DMS114 treated with DMSO at 0.1 percent for 48 hours (cell line): ENCODE measurements at regions not wholly inside any gene's neighbourhood (a gene's known extent, or its start where the extent isn't known, plus 50 kb on each side); places are given as distances from the start of the nearest gene placed in this dataset.
"Not testable (repeated sequence)": the region's sequence is repeated elsewhere in the genome, so short reads cannot be mapped to it uniquely, and the experiment has no call there.

Experiments
- DNase-seq: peaks from one replicate; lab custom pipeline; 2025; ENCODE audit not compliant: unreplicated experiment; lab: John Stamatoyannopoulos, UW

DNA sequence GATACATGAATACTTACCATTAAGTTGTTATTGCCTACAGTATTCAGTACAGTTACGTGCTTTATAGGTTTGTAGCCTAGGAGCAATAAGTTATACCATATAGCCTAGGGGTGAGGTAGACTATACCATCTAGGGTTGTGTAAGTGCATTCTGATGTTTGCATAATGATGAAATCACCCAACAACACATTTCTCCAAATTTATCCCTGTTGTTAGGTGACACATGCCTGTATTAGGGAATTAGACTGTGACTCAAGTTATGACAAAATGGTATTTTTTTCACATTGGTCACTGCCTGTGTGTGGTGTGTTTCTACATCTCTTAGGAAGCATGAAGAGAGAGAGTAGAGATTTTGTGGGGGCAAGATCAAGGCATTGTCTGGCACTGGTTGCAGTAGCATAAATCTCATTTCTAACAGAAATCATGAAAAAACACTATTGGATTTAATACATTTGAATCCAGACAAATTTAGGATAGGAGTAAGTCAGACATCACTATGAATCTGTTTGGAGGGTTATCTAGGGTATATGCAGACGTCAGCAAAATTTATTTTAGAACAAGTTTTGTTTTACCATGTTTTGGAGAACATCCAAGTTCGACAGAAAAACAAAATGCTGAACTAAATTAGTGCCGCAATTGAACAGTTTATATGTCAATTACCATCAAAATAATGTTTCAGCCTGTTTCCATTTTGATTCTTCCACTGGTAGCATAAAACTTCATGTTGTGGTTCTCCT, 332.1 kb downstream of the LMO7 start:
- no peak for DNase-seq

DNA sequence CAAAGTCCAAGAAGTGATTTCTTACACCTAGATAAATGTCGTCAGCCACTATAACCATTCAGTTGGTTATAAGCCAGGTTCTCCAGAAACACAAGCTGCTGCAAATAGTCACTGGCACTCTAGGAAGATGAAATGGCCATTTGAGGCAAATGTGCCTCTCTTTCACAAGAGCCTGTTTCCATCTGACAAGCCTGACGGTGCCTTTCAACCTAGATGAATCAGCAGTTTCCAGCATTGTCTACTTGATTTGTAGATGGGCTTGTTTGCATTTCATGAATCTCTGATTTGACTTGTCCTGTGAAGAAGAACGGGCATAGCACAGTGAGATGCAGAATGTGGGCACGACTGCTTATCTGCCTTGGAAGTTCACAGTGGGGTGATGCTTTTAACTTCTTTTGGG, 327.2 kb downstream of the LMO7 start:
- no peak for DNase-seq

DNA sequence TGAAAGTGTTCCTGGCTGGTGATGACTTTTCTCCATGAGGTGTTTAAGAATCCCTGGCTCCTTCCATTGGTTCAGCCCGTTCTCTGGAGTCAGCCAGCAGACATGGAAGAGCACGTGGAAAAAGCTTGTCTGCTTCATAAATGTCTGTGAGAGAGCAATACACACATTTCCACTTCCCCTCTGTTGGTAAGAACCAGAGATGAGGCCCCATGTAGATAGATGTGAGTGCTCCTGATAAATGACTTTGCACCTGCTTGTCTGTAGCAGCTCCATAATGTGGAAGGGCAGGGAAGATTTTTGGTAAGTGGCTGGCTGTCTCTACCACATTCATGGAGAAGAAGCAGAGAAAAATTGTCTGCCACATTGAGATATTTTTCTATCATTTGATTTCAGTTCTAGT, 325.8 kb downstream of the LMO7 start:
- DNase-seq: no peak

DNA sequence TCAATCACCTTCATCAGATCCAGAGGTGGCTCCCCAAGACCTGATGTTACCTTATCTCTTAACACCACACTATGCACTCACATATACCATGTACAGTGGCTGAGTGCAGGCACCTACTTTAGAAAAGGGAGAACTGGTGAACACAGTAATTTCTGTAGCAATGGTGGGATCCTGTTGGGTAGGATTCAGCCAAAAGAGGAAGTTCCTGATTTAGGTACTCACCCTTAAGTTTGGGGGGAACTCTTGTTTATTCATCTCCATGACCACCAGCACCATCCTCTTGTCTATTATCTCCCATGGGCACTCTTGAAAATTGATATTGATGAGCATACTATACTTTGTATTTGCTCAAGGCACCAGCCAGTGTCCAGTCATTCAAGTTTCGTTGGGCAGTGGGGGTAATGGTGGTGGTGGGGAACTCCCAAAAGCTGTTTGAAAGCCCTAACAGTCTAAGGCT, 324.4 kb downstream of the LMO7 start:
- DNase-seq: no peak

DNA sequence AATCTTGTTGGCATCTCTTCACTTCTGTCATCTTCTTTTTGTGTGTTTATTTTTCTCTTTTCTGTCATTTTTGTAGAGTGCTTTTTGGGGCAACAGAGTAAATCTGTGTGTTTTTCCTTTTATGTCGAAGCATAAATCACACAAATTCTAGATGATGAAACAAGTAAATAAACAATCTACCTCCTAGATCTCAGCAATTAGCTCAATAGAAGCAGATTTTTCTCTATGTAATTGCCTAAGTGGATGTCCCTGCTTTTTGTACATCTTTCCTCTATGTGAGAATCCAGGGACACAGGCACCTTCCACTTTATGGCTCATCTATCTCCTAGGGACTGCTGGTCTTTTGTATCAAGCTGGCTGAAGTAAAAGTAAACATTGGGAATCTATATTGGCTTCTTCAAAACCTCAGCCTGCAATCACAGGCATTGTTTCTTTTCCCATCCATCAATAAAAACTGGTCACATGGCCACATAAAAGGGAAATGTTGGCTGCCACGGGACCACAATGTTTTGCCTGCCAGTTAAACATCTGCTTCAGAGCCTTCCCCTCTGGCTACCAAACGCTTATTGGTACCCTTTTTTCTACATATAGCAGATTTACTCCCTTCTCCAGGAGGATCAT, 323.8 kb downstream of the LMO7 start:
- no peak for DNase-seq

DNA sequence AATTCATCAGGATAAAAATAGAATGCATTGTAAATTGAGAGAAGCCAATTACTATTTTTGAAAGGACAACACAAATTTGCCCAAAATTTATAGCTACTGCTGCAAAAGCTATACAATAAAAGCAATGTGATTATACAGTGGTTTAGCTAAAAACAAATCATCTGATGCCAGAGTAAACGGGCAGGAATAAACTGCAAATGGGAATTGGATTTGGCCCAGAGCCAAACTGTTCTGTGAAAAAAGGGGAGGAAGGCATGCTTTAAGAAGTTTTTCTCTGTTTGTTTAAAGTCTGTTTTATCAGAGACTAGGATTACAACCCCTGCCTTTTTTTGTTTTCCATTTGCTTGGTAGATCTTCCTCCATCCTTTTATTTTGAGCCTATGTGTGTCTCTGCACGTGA, 317.5 kb downstream of the LMO7 start:
- not testable (repeated sequence) for DNase-seq

DNA sequence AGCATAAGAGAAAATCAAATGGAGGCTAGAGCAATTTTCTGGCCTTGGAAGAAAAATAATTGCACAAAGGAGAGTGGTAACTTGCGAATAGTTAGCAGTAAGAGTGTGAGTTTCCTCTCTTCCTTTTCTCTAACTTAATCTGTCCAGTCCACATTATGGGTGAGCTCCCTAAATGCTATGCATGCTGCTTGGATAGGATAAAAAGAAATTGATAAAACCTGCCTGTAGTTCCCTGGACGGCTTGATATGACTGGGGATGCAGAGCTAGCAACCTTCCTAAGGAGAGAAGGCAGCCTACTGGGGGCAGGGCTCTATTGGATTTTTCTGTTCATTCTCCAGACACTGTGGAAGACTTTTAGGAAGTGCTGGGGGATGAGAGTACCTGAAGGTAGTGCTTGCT, 311.3 kb downstream of the LMO7 start:
- no peak for DNase-seq

DNA sequence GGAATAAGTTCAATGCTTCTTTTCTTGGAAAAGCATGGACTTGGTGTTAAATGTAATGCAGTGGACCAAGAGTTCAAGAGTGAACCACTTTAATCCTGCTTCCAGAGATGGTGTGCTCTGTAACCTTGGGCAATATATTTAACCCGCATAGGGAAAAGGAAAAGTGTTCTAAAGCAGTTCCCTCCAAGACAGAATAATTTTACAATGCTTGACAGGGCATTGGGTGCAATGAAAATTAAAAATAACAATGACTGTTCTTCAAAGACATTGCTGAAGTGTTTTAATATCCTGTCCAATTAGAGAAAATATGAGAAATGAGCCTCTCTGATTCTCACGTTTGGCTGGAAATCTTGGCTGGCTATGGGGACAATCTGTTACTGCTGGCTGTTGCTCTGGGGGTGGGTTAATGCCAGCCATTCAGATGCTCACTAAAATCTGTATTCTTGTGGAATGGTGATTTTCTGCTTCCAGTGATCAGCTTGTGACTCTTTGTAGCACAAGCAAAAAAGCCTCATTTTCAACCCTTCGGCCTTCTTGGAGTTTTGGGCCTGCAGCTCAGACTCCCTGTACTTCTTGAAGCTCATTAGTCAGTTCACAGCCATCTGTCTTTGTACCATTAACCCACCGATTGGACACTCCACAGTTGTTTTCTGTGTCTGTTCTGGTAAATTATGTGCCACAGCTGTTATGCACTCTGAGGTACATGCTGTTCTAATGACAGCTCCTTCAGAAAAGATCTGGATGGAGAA, 310.6 kb downstream of the LMO7 start:
- no peak for DNase-seq

DNA sequence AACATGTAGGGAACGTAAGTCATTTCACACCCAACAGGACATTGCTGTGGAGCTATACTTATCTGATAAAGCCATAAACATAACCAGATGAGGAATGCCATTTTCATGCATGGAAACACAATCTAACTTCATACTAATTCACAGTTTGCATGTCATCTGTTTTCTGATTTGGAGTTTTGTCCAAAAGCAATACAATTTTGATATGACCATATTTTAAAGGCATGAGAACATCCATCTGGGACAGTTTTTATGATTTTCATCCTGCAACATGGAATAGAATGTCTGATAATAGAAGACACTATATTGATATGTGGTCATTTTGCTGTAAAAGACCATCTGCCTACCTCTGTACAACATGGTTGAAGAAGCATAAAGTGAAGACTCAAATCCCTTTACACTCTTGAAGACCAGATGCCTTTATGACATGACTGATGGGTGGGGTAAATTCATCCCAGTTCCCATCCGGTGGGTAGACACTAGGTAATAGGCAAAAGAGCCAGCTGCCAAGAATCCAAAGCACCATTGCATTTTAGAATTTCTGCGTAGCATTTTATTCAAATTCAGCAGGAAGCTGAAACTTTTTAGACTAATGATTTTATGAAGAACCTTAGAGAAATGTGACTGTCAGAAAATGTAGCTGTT, 309.8 kb downstream of the LMO7 start:
- no peak for DNase-seq

DNA sequence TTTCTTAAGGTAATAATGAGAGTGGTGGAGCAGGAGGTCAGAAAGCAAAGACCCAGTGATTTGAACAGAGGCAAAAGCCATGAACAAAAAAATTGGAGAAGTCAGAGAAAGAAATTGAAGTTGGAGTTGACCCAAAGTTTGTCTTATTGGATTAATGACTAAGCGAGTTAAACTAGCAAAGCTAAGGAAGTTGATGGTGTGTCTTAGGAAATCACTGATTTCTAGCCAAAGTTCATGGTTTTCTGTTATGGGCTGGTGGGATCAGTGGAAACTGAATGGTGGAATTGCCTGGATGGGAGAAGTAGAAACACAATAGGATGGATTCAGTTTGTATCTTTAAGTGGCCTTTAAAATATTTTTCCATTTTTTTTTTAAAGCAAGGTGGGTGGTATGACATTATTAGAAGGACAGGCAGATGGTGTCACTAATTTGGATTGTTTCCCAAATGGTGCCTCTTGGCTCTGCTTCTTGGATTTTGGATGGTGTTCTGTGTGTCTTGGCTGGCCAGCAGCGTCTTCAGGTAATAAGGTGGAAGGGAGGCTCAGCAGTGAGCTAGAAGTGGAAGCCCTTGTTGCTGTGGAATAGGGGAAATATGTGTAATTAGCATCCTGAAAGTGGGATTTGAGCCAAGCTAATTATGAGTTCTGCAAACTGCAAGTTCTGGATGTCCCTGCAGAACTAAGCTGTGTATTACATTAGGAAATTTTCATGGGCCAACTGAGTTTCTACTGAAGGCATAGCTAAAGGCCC, 302.9 kb downstream of the LMO7 start:
- DNase-seq: no peak

DNA sequence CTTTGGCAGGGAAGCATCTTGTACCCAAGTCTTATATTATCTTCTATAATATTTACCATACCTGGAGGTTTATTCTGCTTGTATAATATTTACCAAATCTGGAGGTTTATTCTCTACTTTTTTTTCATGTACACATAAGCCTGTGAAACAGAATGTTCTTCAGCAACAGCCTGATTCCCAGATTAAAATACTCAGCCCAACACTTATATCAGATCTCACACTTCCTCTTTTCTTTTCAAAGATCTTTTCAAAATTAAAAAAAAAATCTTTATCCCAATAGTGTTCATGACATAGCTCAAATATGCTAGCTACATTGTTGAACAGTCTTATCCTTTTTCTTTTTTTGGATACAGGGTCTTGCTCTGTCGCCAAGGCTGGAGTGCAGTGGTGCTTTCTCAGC, 300.7 kb downstream of the LMO7 start:
- DNase-seq: no peak

DNA sequence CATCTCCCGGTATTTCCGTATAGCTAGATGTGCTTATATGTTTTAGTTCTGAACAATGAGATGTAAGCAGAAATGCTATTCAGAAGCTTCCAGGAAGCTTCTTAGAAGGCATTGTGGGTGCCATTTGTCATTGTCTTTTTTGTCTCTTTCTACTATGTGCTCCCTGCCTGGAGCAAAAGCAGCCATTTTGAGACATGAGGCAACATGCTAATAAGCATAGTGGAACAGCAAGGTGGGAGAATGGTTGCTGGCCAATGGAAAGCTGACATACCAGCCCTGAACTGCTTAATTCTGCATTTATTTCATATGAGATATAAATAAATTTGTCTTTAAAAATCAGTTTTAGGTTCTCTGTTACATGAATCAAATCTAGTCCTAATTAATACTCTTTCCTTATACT, 299.7 kb downstream of the LMO7 start:
- DNase-seq: no peak

DNA sequence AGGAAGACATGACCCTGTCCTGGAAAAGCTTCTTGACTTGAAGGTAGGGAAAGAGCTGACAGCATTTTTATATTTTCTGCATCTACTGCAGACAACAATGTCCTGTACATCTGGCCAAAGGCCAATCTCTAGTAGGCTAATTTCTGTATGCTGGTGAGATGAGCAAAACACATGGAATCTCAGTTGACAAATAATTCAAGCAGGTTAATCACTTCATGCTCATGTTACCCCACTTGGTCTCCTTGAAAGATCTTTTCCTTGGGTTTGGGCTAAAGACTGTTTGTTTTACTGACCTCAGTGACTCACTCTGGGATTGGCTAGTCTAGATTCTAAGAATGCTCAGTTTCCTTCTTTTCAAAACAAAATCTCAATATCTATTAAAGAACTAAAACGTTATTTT, 298.8 kb downstream of the LMO7 start:
- DNase-seq: no peak

DNA sequence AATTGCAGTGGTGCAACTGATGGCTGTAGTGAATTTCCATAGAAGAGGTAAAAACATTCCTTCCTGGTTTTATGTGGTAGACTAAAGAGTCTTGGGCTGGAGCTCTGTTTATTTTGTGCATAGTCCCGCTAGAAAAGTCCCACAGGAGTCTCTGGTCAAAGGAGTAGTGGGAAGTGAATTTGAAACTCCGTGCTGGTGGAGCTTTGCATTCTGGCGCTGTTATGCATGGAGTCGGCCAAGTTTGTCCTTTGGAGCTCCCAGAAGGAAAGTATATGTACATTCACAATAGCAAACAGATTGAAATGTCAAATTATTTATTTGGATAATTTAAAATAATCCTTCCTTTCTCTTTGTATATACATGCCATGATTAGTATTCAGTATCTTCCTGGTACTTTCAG, 296.5 kb downstream of the LMO7 start:
- DNase-seq: no peak

DNA sequence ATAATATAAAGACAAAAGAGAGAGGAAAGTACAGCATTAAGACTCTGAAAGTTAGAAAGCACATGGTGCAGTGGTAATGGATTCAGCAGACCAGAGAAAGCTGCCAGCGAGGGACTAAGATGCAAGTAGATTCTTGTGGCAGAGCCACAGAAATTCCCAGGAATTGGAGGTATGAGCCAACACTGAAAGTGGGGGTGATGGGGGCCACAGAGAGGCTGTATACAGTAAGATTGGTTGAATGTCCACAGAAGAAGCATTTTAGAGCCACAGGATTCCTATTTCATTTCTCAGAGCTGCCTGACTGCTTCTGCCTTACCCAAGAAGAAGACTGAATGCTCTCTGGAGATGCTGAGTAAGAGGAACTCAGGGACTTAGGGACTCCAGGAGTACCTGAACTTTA, 295.0 kb downstream of the LMO7 start:
- no peak for DNase-seq

DNA sequence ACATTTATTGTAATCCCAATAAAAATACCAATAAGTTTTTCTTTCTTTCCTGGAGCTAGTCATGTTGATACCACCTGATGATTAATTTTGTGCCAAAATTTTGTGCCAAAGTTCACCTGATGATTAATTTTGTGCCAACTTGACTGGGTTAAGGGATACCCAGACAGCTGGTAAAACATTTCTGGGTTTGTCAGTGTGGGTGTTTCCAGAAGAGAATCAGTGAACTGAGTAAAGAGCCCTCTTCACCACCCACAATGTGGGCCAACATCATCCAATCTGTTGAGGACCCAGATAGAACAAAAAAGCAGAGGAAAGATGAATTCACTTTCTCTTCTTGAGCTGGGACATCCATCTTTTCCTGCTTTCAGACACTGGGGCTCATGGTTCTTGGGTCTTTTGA, 292.9 kb downstream of the LMO7 start:
- no peak for DNase-seq

DNA sequence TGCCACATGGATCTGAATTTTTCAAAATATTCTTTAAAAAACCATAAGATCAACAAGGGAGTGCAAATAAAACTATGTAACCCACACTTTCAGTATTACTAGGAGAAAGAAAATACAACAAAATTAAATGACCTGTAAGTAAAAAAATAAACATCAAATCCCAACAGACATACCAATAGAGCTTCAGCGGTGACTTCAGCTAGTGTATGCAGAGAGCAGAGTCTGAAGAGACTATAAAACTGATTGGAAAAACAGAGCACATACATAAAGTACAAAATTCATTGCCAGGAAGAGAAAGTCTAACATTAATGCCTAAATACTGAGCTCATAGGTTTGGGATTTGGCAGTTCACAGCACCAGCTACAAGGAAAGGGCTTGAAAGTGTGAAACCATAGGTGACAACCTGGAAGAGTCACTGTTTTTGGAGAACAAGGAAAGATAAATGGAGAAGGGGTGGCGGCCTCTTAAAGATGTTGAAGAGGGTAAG, 291.1 kb downstream of the LMO7 start:
- DNase-seq: no peak

DNA sequence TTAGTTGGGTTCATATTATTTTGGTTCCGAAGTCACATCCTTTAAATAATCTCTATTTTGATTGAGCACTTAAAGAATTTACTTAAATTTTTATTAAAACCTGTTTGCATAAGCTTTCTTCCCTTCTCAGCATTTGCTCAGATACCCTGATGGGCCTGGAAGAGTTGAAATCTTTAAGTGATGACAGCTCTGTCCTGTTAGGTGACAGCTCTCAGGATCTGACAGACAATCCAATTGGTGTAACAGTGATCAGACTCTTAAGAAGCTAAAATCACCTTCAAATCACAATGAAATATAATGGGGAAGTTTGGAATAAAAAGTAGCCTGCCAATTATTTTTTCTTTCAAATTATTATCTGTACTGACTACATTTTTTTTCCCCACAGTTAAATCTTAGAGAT, 284.4 kb downstream of the LMO7 start:
- DNase-seq: no peak

DNA sequence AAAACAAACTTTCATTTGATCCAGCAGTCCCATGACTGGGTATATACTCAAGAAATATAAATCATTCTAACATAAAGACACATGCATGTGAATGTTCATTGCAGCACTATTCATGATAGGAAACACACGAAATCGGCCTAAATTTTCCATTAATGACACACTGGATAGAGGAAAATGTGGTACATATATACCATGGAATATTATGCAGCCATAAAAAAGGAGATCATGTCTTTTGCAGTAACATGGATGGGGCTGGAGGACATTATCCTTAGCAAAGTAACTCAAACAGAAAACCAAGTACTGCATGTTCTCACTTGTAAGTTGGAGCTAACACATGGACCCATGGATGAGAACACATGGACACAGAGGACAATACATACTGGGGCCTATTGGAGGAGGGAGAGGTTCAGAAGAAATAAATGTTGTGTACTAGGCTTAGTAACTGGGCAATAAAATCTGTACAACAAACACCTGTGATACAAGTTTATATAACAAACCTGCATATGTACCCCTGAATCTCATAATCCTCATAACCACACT, 283.6 kb downstream of the LMO7 start:
- DNase-seq: no peak

DNA sequence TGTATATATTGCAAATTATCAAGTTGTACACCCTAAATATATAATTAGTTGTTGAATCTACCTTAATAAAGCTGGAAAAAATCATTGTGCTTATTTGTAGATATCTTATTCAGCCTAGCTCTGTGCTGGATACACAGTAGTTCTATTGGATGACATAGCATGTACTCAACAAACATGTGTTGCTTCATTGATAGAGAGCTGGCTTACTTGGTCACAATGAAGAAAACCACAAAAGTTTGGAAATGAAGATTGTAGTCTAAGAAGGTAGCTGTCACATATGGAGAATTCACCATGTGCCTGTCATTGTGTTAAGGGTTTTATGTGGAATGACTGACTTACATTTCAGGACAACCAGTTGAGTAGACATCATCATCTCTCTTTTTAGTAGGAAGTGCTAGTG, 278.9 kb downstream of the LMO7 start:
- no peak for DNase-seq

DNA sequence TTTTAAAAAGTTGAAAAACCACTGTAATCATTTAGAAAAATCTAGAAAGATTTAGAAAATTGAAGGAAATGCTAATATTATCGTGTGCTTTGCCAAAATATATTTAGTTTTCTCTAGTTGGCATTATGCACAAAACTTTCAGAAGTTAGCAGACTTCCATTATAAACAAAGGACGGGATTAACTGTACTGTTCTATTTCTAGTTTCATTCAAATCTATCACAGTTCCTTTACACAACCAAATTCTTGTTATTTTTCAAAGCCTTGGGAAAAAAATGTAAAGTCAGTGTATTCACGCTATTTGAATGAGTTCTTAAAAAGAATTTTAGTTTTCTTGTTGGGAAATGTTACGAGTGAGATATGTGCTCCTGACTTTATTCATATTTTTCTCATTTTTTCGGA, 277.8 kb downstream of the LMO7 start:
- no peak for DNase-seq
